HFF-Myc (cell line): ENCODE measurements at regions not wholly inside any gene's neighbourhood (a gene's known extent, or its start where the extent isn't known, plus 50 kb on each side); places are given as distances from the start of the nearest gene placed in this dataset.

Experiments used
- DNase-seq: peaks from one replicate; pipeline ENCODE4 v3.0.0-alpha.2; 2011; ENCODE audit warnings: low read depth; ENCODE audit errors: extremely low read depth
- H3K4me3 ChIP-seq: replicated peaks from 2 replicates; pipeline ENCODE4 v1.5.1; 2011; ENCODE audit warnings: low read depth, mild to moderate bottlenecking, control low read depth, low read length
- TF ChIP-seq, protein P1 (sequence below): IDR thresholded peaks from 2 replicates; pipeline ENCODE4 v1.5.1; 2012; ENCODE audit warnings: mild to moderate bottlenecking, low read depth, low read length, control low read depth; ENCODE audit errors: missing control alignments

DNA sequence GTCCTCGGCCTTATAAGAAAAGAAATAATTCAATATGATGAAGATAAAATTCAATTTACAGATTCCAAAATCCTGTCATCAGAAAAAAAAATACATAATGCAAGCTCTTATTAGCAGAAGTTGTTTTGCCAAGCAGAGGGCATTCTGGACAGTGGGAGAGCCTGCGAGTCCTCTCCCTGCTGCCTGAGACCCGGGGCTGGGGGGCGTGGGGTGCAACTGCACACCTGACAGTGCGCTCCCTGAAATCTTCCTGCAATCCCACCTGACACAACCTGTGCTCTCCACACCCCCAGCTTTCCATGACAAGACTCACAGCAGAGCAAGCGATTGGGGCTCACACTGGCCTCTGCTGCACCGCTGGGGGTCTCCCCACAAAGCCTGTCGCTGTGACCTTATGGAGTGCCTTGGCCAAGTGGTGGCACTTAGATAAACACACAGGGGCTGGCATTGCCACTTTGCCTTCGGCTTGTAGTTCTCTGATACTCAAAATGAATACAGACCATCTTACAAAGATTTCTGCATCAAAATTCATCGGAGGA, 130.3 kb upstream of the PDE10A start:
- no peak for DNase-seq
- H3K4me3 ChIP-seq, result no peak overlapping the region
- TF ChIP-seq, protein P1, sequence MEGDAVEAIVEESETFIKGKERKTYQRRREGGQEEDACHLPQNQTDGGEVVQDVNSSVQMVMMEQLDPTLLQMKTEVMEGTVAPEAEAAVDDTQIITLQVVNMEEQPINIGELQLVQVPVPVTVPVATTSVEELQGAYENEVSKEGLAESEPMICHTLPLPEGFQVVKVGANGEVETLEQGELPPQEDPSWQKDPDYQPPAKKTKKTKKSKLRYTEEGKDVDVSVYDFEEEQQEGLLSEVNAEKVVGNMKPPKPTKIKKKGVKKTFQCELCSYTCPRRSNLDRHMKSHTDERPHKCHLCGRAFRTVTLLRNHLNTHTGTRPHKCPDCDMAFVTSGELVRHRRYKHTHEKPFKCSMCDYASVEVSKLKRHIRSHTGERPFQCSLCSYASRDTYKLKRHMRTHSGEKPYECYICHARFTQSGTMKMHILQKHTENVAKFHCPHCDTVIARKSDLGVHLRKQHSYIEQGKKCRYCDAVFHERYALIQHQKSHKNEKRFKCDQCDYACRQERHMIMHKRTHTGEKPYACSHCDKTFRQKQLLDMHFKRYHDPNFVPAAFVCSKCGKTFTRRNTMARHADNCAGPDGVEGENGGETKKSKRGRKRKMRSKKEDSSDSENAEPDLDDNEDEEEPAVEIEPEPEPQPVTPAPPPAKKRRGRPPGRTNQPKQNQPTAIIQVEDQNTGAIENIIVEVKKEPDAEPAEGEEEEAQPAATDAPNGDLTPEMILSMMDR, result no peak

DNA sequence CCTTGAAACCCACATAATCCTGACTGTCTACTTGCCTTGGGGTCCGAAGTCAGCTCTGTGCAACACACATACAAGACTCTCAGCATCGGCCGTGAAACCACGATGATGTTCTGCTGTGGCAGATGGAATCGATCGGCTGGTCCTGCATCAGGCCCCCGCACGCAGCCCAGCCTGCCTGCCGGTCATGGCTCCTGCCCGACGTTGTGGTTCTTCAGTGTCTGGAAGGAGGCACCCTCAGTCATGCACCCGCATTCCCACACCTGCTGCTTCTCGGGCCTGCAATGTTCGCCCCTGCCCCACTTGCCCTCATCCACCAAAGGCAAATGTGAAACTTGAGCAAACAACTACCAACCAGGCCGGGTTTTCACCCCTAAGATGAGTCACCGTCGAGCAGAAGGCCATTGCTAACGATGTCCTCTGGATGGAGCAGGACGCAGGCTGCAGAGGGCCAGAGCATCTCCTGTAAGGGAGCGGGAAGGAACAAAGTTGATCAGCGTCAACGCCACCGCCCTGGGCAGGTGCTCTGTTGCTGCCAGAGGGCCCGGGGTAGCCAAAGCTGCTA, 128.9 kb upstream of the PDE10A start:
- TF ChIP-seq, protein P1, result no peak
- no peak overlapping the region for H3K4me3 ChIP-seq
- DNase-seq, result no peak

DNA sequence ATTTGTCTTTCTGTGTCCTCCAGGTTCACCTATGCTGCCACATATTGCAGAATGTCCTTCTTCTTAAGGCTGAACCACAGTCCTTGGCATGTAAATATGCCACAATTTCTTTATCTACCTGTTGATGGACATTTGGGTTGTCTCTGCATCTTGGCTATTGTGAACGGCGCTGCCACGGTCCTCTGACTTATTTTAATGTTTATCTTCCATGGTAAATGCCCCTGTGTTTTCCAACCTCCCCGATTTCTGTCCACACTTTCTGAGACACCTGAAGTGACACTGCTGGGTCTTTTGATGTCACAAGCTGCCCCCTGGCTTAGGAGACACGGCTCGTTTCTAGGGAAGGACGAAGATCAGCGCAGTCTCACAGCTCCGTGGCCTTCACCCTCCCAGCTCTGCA, 128.3 kb upstream of the PDE10A start:
- H3K4me3 ChIP-seq, result no peak overlapping the region
- TF ChIP-seq, protein P1, result no peak
- no peak for DNase-seq

DNA sequence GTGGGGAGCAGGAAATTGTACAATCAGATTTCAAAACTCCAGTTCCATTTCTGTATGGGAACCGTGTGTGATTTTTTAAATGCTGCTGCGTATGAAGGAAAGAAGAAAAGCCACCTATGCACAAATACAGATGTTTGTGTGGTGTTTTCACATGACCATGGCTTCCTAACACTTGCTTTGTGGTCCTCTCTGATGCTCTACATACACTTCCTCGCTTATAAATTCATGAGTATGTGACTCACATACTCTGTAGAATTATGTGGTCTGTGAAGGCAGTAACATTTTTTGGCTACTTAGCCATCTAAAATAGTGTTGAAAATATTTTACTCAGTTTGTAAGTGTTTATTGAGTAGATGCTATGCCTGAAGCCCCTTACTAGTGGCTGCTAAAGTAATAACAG, 119.8 kb upstream of the PDE10A start:
- TF ChIP-seq, protein P1, result no peak
- H3K4me3 ChIP-seq, result no peak overlapping the region
- no peak for DNase-seq

DNA sequence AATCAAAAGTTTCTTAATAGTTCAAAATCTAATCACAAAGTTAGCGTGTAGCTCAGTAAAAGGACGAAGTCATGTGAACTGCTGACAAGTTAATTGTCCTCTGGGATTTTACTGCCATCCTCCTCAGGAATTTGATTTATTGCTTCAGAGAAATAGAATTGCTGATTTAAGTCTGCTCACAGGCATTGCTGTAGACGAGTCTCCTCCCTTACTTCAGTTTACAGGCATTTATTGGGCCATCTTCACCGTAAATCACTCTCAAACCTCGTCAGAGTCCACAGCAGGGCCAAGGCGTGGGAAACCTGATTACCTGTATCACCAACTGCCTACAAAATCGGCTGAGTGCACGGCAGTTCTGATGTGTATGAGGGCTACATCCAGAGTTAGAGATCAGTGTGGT, 119.1 kb upstream of the PDE10A start:
- DNase-seq, result no peak
- TF ChIP-seq, protein P1, result no peak
- no peak overlapping the region for H3K4me3 ChIP-seq

DNA sequence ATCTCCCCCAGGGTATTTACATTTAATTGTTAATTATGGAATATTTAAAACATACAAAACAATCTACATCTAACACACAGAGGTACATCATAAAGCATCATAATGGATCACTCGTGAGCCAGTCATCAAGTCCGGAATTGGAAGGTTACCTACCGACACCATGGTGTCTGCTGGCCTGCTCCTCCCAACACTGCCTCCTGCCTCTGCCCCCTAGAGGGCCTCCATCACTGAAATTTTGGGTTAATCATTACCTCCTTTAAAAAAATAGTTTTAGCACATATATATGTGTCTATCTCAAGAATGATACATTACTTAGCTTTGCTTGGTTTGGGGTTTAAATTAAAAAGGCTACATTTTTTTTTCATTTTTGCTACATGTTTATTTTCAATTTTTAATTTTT, 114.6 kb upstream of the PDE10A start:
- no peak overlapping the region for H3K4me3 ChIP-seq
- TF ChIP-seq, protein P1, result no peak
- DNase-seq, result no peak

DNA sequence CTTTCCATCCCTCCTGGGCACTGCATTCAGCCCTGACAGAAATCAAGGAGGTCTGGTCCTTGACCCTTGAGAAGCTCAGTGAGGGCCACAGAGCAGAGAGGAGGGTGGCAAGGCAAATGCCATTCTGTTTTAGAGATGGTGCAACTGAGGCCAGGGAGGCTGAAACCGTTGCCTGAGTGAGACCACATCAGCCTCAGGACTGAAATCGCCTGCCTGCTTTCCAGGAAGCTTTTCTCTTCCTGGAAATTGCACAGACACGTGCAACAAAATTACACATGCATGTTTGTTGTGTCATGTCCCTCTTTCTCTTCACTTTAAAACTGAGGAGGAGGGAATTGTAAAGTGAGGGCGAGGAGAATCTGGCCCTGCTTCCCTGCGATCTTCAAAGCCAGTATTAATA, 113.7 kb upstream of the PDE10A start:
- no peak for DNase-seq
- TF ChIP-seq, protein P1, result no peak
- H3K4me3 ChIP-seq, result no peak overlapping the region
